Inflammatory macrophage (primary cell): ENCODE measurements at regions not wholly inside any gene's neighbourhood (a gene's known extent, or its start where the extent isn't known, plus 50 kb on each side); places are given as distances from the start of the nearest gene placed in this dataset.
"Not testable (repeated sequence)": the region's sequence is repeated elsewhere in the genome, so short reads cannot be mapped to it uniquely, and the experiment has no call there.

Experiments used
- DNase-seq, 2 donors: peaks; one replicate each; pipeline ENCODE4 v3.0.0-alpha.2; 2020 to 2022

DNA sequence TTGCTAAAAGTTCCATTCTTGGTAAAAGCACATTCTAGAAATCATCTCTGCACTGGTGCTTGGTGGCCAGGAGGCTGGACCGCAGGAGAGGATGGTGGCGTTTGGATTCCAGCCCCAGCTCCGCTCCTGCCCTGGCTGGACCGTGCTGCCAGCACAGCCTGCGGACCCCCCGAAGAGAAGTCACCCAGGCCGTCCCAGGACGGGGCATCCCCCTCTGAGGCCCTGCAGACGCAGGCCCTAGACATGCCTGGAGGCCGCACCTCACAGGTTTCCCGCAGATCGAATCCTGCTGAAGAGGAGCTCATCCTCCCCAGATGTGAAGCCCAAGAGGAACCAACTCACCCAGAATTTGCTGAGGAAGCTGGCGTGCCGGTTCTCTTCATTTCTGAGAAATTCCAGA lies 159.0 kb downstream of the TEX29 start:
- DNase-seq: no peak

DNA sequence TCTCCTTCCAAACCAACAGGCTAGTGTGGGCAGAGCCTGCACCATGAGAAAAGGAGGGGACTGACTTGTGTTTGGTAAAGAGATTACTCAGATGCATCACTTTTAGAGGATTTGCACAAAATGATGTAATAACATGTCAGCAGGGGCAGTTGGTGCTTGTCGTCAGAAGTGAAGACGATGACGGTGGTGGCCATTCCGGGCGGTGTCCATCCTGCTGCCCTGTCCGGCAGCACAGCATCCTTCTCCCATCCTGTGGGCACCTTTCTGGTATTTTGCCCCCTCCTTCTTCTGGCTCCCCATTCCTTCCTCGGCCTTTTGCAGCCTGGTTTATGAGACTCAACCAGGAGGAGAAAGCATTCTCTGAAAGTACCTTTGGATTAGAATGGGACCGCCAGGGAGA lies 160.1 kb downstream of the TEX29 start:
- no peak for DNase-seq

DNA sequence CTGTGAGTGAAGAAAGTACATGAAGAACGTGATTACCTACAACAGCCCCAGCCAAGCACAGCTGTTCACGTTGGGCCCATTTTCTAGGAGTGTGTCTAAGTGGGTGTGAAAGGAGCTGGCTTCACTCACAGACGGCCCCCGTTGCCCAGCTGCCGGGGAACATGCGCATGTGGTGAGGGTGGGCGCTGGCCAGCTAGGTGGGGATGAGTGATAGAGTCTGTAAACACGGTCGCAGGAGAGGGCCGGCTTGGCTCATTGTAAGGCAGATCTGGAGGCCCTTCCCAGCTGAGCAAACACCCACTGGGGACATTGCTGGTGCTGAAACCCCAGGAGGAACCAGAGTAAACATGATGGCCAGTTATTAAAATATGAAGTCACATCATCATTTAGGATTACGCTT lies 160.5 kb downstream of the TEX29 start:
- no peak for DNase-seq

DNA sequence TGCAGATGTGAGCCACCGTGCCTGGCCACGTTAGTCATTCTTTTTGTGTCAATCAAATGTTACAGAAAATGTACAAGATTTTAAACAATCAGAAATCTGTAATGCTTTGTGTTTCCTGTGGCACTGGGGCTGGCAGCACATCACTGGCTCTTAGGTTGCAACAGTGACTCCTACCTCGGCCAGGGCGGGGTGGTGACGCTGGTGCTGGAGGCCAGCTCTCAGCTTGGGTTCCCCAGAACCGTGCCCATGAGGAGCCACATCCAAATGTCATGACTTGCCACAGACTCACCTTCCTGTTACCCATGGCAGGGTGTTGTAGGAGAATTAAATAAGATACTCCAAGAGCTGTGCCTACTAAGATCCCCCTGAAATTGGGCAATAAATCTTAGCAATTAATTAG lies 161.7 kb downstream of the TEX29 start:
- no peak for DNase-seq

DNA sequence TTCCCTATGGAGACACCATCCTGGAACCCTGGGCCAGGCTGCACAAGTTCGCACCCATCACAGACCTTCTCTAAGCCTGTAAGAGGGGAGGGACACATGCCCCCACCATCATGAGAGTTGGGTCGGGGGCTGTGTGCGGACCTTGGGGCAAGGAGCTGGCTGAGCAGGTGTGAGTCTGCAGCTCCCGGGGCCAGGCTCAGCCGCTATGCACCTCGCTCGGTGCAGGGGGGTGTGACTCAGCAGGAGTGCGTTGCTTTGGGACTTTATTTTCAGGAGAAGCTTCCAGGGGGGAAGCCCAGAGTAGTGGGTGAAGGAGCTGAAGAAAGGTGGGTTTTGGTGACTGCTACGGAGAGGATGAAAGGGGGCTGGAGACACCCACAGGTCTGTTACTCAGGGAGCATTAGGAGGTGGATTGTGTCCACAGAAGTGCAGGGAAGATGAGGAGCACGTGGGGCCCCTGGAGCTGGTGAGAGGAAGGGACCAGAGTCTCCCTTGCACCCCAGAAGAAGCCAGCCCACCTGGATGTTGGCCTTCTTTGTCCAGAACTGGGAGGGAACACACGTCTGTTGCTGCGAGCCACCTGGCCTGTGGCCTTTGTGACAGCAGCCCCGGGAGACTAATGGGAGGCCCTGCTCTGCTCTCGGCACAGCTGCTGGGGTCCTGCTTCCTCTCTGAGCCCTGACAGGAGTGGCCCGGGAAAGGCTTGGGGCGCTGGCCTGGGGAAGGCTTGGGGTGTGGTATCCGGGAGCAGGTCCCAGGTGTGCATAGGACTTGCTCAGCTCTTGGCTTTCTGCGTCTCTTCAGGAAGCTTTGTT lies 162.6 kb downstream of the TEX29 start:
- DNase-seq: no peak

DNA sequence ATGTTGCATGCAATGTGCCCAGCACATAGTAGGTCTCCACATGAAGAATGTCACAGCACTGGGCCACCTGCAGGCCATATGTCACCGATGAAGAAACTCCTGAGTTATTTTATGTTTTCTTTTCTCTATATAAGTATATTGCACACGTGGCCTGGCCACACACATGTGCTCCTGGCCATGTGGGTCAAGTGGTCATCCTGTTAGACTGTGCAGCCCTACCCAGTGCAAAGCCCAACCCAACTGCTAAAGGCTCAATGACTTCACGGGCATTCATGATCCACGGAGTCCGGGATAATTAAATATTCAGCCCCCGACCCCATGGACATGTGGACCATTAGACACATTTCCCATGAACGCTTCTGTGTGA lies 163.2 kb downstream of the TEX29 start:
- no peak for DNase-seq

DNA sequence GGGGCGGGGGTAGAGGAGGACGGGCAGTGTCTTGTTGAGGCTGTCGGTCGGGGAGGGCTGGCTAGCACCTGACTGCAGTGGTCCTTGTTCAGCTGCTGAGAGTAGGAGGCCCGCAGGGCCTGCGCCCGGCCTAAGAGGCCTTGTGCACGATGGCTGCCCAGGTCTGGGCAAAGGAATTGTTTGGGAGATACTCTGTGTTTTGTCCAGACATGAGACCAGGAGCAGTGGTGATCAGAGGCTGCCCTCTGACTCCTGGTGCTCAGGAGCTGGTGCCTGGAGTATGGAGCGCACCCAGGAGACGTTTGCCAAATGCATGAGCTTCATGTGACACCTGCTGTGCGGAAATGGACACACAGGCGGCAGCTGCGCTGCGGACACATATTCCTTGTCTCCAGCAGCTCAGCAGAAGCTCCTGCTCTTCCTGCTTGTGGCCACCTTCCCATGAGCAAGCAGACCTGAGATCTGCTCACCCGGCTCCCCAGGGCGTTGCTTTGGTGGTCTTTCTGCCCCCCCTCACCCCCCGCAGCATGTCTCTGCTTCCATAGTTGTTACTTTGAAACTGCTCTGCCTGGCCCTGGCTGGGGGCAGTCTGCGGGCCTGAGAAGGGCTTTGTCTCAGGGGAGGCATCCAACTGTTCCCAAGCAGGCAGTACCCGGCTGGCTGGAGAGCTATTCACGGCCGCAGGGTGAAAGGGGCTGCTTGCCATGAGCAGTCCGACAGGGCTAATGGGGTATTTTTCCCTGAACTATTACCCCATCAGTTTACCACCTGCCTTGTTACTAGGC lies 163.9 kb downstream of the TEX29 start:
- DNase-seq: no peak

DNA sequence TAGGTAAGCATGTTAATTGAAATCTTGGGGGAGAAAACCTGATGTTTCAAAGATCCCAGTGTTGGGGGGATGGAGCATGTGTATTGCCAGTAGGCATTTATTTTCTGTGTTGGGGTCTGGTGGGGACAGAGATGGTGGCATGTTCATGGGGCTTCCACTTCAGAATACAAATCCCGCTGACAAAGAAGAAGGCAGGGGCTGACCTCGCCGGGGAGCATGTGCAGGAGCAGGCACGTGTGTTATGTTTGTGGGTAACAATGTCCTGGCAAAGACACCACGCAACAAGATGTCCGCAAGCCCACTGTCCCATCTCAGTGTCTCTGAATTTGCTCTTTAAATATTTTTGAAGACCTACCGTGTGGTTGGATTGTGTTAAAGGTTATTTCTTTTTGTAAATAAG lies 164.5 kb downstream of the TEX29 start:
- DNase-seq: no peak

DNA sequence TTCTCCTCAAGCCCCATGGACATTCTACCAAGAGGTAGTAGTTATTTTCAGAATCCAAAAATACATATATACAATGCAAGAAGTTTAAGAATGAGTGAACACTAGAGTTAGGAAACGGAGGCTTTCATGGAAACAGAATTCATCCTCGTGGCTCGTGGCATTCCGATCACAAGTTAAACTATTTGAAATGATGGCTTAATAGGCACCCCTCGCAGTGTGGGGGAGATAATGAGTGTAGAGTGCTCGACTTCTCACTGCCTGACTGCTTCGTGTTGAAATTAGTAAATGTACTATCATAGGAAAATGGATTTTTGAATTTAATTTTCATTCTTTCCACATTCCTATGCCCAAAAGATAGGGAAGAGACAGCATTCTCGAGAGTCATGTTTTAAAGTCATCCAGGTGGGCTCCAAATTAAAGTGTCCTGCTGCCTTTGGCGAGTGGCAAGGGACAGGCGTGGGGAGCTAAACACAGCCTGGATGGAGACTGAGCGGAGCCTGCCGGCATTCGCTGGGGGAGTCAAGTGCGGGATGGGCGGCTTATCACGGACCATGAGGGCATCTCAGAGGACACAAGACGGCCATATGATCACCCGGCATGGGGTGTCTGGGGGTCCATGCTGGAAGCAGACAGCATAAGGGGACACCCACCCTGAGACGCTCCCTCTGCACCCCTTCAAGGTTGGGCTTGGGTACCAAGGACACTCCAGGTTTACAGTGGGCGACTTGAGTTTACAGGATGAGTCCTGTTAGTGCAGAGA lies 165.2 kb downstream of the TEX29 start:
- no peak for DNase-seq

DNA sequence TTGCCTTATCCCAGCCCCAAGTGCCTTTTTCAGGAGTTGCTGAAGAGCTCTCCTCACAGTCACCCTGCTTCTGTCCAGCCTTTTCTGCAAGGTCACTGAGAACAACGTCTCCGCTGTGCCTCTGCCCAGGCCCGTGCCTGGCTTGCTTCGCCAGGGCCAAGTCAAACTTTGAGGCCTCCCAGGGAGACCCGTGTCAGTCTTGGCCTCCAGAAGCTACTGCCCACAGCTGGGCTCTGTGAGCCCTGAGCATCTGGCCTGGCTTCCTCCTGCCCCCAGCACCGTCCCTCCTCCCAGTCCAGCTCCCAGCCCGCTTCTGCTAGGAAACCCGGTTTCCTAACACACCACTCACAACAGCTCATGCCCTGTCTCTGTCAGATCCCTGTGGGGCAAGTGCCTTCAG lies 165.9 kb downstream of the TEX29 start:
- no peak for DNase-seq

DNA sequence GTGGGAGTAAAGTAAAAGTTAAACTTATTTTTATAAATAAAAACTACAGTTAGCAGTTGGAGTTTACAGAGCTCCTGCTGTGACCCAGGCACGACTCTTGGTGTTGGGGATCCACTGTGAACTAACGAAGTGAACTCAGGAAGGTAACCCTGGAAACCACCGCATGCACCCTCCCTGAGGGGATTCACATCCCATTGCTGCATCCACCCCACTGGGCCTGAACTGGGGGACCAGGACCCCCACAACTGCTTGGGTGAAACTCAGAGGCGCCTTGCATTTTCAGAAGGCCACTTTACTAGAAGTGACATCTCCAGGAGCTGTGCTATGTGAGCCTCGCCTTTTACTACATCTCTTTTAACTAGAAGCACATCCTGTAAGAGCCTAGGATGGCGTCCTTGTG lies 166.4 kb downstream of the TEX29 start:
- no peak for DNase-seq

DNA sequence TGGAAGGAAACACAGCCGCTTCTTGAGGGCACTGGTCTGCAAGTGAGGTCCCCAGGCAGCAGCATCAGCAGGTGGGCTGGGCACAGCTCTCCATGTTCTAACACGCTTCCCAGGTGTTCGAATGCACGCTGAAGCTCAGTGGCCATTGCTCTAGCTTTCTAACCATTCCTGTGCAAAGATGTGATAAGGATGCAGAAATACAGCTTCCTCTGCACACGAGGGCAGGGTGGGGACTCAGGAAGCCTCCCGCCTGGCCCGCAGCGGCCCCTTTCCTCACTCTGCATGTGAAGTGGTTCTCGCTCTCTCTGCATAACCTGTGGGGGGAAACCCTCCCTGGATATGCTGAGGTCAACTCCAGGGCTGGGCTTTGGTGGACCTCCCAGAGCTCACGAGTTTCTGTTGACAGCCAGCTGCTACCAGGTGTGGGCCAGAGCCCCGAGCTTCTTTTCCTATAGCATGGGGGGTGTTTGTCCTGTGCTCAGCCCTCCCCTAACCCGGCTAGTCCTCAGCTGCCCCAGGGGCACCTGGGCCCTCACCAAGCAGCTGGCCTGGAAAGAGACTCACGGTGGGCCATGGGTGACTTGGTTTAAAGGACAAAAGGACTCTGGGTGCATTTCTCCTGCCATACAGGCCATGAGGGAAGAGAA lies 168.2 kb downstream of the TEX29 start:
- DNase-seq: no peak

DNA sequence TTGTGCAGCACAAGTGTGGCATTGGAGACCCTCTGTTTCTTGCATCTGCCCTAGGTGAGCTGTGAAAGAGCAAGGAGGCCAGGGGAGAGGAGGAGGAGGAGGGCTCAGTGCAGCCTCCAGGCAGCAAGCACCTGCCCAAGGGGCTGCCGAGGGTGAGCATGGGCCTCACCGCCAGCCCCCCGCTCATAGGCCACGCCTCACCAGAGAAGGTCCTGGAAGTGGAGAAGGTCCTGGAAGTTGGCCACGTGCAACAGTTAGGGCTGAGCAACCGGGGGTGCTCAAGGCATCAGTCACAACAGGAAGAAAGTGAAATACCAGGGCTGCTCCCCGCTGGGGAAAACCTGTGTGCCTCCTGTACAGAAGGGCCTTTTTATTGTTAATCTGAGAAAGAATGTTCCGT lies 168.9 kb downstream of the TEX29 start:
- no peak for DNase-seq

DNA sequence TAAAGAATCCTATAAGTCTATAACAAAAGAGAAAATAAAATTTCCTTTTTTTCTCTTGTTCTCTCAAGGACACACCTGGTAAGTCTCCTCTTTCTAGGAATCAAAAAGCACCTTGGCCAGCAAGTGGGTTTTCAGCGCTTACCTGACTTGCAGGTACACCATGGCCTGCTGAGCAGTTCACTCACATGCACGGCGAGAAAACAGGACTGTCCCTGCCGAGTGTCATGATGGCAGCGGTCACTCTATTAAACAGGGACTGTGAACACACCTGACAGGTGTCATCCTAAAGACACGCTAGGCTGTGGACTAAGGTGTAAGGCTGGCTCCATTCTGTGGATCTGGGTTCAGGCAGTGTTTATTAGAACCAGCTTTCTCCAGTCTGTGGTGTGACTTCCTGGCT lies 170.2 kb downstream of the TEX29 start:
- DNase-seq: no peak

DNA sequence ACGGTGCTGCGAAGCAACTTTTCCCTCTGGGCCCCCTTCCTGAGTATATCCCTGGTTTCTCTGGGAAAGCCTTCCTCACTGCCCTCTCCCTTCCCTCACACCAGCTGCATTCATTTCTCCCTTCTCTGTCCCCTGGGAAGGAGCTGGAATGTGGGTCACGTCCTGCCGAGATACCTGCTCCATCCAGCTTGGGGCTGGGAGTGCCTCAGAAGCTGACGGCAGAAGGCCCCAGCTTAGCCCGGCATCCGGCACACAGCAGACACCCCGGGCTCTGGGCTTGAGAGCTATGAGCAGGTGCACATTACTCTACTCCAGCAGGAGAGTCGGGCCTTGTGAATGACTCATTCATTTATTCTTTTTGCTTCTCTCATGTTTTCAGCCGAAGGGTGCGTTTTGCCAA lies 170.6 kb downstream of the TEX29 start:
- DNase-seq: no peak

DNA sequence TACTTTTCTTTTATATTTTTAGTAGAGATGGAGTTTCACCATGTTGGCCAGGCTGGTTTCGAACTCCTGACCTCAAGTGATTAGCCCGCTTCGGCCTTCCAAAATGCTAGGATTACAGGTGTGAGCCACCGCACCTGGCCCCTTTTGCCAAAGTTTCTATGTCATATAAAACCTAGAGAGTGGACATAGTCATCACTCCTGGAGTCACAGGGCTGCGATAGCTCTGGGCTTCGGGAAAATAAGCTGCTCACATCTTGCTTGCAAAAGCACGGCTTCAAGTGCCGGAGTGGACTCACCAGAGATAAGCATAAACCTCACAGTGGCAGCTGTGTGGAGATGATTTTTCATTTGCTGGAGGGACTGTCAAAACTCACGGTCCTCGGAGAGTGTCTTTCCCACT lies 171.2 kb downstream of the TEX29 start:
- DNase-seq: no peak

DNA sequence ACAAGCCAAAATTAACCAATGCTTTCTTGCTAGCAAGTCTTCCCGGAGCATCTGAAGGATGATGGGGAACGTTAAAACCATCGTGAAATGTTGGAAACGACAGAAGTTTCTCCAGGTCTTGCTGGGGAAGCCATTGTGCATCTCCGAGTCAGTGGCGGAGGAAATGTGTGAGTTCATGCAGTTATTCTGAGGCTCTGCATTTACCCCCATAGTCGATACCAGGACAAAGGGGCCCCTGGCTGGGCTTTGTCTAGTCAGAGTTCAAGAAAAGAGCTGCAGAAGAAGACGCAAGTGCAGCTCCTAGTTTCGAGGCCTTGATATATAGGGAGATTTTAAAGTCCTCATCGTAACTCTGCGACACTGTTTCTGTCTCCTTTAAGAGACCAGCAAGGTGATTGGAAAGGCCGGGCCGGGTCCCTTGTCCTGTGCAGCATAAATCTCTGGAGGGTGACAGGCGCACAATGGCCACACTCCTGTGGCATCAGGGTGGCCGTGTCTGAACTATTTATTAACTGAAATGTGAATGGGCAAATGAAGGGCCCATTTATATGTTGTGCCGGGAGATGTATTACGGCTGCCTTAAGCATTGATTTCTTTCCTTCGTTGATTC lies 172.0 kb downstream of the TEX29 start:
- DNase-seq: no peak

DNA sequence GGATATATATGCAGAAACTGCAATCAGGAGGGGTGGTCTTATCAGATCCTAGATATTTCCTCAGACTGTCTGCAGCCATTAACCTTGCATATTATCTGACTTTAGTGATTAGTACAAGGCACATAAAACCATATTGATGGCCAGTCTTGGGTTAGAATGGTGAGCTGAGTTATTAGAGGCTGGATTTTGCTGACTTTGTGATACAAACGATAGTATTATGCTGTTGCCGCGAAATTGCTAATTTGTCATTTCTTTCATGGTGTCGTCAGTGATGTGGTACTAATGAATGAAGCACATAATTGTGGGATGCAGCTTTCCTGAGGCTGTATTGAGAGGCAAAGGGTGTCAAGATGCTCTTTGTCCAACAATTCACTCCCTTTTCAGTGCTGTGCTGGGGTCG lies 172.5 kb downstream of the TEX29 start:
- DNase-seq: no peak

DNA sequence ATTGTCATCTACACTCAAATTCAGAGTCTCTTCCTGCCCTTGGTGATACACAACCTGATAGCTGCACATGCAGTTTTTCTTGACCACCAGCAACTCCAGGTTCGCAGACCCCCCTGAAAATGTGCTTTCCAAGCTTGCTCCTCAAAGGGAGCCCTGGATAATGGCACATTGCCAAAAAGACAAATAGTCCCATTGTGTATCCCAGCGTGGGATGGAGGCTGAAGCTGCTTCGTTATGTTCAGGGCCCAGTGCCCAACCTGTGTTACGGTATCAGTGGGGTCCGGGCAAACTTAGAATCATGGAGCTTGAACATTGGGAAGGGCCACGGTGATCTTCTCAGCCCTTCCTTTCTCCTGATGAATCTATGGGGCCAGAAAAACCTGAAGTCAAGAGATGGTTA lies 173.0 kb downstream of the TEX29 start:
- DNase-seq: no peak

DNA sequence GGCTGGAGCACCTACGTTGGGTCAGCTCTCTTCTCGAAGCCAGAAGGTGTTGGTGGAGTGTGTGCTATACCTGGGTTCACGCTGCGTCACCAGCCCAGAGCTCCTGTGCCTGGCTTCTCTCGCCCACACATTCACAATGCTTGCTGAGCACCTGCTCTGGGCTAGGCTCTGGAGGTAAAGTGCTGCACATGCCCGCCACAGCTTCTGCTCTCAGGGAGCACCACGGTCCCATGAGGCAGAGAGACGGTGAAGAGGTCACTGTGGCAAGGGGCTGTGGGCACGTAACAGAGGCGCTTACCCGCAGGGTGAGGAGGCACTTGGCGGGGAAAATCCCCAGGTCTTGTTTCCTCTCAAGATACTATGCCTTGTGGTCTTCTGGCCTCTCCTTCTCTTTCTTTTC lies 174.2 kb downstream of the TEX29 start:
- no peak for DNase-seq

DNA sequence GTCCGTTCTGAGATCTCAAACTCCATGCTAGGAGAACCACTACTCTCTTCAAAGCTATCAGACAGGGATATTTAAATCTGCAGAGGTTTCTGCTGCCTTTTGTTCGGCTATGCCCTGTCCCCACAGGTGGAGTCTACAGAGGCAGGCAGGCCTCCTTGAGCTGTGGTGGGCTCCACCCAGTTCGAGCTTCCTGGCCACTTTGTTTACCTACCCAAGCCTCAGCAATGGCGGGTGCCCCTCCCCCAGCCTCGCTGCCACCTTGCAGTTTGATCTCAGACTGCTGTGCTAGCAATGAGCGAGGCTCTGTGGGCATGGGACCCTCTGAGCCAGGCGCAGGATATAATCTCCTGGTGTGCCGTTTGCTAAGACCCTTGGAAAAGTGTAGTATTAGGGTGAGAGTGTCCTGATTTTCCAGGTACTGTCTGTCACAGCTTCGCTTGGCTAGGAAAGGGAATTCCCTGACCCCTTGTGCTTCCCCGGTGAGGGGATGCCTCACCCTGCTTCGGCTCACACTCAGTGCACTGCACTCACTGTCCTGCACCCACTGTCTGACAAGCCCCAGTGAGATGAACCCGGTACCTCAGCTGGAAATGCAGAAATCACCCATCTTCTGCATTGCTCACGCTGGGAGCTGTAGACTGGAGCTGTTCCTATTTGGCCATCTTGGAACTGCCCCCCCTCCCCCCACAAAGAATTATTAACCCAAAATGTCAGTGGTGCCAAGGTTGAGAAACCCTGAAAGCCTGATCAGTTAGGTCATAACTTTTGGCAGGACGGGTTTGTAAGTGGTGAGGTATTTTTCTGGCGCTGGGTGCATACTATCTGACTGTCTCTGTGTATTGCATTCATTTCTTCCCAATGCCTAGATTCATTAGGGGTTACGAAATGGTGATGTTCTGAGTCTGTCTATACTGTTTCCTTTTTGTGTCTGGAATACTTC lies 181.4 kb downstream of the TEX29 start:
- not testable (repeated sequence) for DNase-seq

DNA sequence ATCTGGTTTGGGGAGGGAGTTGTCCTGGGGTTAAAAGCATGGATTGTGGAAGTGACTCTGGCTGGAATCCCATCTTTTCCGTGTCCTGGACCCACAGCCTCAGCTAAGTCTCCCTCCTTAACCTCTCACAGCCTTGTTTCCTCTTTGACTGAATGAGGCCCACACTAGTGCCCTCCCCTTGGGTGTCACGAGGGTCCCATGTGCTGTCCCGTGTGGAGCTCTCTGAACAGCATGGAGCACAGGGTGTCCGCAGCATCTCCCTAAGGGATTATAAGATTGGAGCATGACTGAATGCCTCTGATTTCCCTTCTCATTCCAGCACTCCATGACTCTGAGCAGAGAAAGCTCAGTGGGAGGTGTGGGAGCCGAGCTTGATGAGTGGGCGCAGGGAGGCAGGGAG lies 182.5 kb downstream of the TEX29 start:
- no peak for DNase-seq
